OCI-LY1 (cell line): ENCODE measurements at regions not wholly inside any gene's neighbourhood (a gene's known extent, or its start where the extent isn't known, plus 50 kb on each side); places are given as distances from the start of the nearest gene placed in this dataset.

Source experiments
- H2AFZ ChIP-seq: fragments of 200-600 bp; sonication (generic), shearing (Covaris generic); 2 replicates; pipeline ENCODE4 v1.6.0; 2014; ENCODE audit warnings: antibody characterized with exemption, mild to moderate bottlenecking, low read length
- H3F3A ChIP-seq: fragments of 200-600 bp; sonication (generic), shearing (Covaris generic); 2 replicates; pipeline ENCODE4 v1.6.0; 2014; ENCODE audit warnings: mild to moderate bottlenecking, antibody characterized with exemption, low read length, moderate library complexity; ENCODE audit not compliant: insufficient read depth
- H3K27ac ChIP-seq: fragments of 200-600 bp; sonication (generic); 2 replicates; pipeline ENCODE4 v1.5.1; 2014; ENCODE audit warnings: low read length, mixed run types, mild to moderate bottlenecking, low read depth; ENCODE audit not compliant: poor library complexity, severe bottlenecking
- H3K27me3 ChIP-seq: fragments of 200-600 bp; sonication (generic); 2 replicates; pipeline ENCODE4 v1.6.0; 2014; ENCODE audit warnings: antibody characterized with exemption, mild to moderate bottlenecking, low read length, moderate library complexity; ENCODE audit not compliant: insufficient read depth
- H3K36me3 ChIP-seq: fragments of 200-600 bp; sonication (generic); 2 replicates; pipeline ENCODE4 v1.6.1; 2014; ENCODE audit warnings: mild to moderate bottlenecking, antibody characterized with exemption, low read length, moderate library complexity, mixed read lengths; ENCODE audit not compliant: insufficient read depth
- H3K4me1 ChIP-seq: fragments of 200-600 bp; sonication (generic); 2 replicates; pipeline ENCODE4 v1.5.1; 2014; ENCODE audit warnings: mild to moderate bottlenecking, low read length, moderate library complexity; ENCODE audit not compliant: insufficient read depth, severe bottlenecking
- H3K4me2 ChIP-seq: fragments of 200-600 bp; sonication (generic), shearing (Covaris generic); 2 replicates; pipeline ENCODE4 v1.6.1; 2014; ENCODE audit warnings: low read length
- H3K4me3 ChIP-seq: fragments of 200-600 bp; sonication (generic); 2 replicates; pipeline ENCODE4 v1.5.1; 2014; ENCODE audit warnings: low read length, low read depth, mild to moderate bottlenecking, mixed read lengths; ENCODE audit not compliant: poor library complexity, severe bottlenecking
- H3K79me2 ChIP-seq: fragments of 200-600 bp; shearing (Covaris generic); 2 replicates; pipeline ENCODE4 v1.6.1; 2016; ENCODE audit warnings: mixed run types, low read length, mixed read lengths; ENCODE audit not compliant: insufficient read depth
- H3K9ac ChIP-seq: fragments of 200-600 bp; sonication (generic), shearing (Covaris generic); 2 replicates; pipeline ENCODE4 v1.6.1; 2014; ENCODE audit warnings: mild to moderate bottlenecking, low read length, mixed read lengths
- H3K9me2 ChIP-seq: fragments of 200-600 bp; sonication (generic), shearing (Covaris generic); 2 replicates; pipeline ENCODE4 v1.6.1; 2014; ENCODE audit warnings: low read depth, mild to moderate bottlenecking, low read length, mixed read lengths
- H3K9me3 ChIP-seq: fragments of 200-600 bp; shearing (Covaris generic); 2 replicates; pipeline ENCODE4 v1.6.1; 2014; ENCODE audit warnings: low read length, mixed read lengths
- H4K20me1 ChIP-seq: fragments of 200-600 bp; sonication (generic), shearing (Covaris generic); 2 replicates; pipeline ENCODE4 v1.6.0; 2016; ENCODE audit warnings: mild to moderate bottlenecking, low read length; ENCODE audit not compliant: insufficient read depth
- EZH2 ChIP-seq: fragments of 200-600 bp; sonication (generic), shearing (Covaris generic); IDR thresholded peaks from 2 replicates; pipeline ENCODE4 v1.8.0; 2017; ENCODE audit warnings: borderline replicate concordance, mixed run types, mild to moderate bottlenecking, antibody characterized with exemption, low read length, moderate library complexity, mixed read lengths
- TF ChIP-seq, protein P1 (sequence below): fragments of 200-600 bp; sonication (generic), shearing (Covaris generic); IDR thresholded peaks from 2 replicates; pipeline ENCODE4 v1.5.1; 2017; ENCODE audit warnings: mild to moderate bottlenecking, antibody characterized with exemption, low read length, moderate library complexity, mixed read lengths

DNA sequence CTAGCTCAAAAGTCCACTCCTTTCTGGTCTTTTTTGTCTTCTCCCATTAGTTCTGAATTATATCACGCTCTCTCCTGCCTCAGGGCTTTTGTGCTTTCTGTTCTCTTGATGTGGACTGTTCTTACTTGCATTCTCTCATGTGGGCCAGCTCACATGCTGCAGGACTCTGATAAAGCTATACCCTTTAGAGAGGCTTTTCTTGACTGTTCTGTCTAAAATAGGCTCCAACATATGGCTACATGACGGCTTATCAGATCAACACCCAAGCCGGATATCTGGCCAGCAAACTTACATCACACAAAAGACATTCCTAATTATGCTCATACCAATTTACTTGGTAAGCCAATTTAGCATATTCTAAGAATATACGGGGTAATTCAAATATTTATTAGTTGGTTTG lies 1494.5 kb downstream of the TECRL start:
- H3K4me2 ChIP-seq = no peak overlapping the region
- no peaks in the 10 kb centered on the region for H3K79me2 ChIP-seq
- no peaks in the 10 kb centered on the region for H3K4me1 ChIP-seq
- no peak overlapping the region for H3K27ac ChIP-seq
- H3F3A ChIP-seq = no peaks in the 10 kb centered on the region
- no peaks in the 10 kb centered on the region for H3K36me3 ChIP-seq
- no peak overlapping the region for H3K9ac ChIP-seq
- no peaks in the 10 kb centered on the region for H4K20me1 ChIP-seq
- no peak overlapping the region for H3K4me3 ChIP-seq
- H3K9me2 ChIP-seq = no peaks in the 10 kb centered on the region
- H3K27me3 ChIP-seq = no peaks in the 10 kb centered on the region
- H3K9me3 ChIP-seq = no peaks in the 10 kb centered on the region
- TF ChIP-seq, protein P1, sequence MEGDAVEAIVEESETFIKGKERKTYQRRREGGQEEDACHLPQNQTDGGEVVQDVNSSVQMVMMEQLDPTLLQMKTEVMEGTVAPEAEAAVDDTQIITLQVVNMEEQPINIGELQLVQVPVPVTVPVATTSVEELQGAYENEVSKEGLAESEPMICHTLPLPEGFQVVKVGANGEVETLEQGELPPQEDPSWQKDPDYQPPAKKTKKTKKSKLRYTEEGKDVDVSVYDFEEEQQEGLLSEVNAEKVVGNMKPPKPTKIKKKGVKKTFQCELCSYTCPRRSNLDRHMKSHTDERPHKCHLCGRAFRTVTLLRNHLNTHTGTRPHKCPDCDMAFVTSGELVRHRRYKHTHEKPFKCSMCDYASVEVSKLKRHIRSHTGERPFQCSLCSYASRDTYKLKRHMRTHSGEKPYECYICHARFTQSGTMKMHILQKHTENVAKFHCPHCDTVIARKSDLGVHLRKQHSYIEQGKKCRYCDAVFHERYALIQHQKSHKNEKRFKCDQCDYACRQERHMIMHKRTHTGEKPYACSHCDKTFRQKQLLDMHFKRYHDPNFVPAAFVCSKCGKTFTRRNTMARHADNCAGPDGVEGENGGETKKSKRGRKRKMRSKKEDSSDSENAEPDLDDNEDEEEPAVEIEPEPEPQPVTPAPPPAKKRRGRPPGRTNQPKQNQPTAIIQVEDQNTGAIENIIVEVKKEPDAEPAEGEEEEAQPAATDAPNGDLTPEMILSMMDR = no peak
- no peak for TF ChIP-seq EZH2
- no peak overlapping the region for H2AFZ ChIP-seq

DNA sequence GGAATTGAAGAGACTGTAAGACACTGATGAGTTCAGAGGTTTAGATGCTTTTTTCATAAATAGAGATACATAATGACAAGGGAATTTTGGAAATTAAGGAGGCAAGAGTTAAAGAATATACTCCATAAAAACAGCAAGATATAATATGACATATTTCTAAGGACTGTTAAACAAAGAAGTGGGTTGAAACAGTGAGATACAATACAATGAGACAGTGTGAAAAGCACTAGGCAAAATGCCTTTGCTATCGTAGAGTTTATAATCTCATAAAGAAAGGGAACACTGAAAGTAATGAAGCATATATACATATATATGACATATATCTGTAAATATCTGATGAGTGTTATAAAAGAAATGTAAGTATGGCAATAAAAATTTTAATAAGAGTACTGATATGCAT lies 1496.2 kb downstream of the TECRL start:
- Histone ChIP-seq H3K9ac (no peak overlapping the region), H3K4me2 (no peak overlapping the region), H3K4me1 (no peaks in the 10 kb centered on the region), H3K4me3 (no peak overlapping the region), H3F3A (no peaks in the 10 kb centered on the region), H3K79me2 (no peaks in the 10 kb centered on the region), H4K20me1 (no peaks in the 10 kb centered on the region), H3K9me2 (no peaks in the 10 kb centered on the region), H3K36me3 (no peaks in the 10 kb centered on the region), H3K9me3 (no peaks in the 10 kb centered on the region), H3K27ac (no peak overlapping the region), H2AFZ (no peak overlapping the region), H3K27me3 (no peaks in the 10 kb centered on the region)
- TF ChIP-seq, protein P1 = no peak
- TF ChIP-seq EZH2 = no peak

DNA sequence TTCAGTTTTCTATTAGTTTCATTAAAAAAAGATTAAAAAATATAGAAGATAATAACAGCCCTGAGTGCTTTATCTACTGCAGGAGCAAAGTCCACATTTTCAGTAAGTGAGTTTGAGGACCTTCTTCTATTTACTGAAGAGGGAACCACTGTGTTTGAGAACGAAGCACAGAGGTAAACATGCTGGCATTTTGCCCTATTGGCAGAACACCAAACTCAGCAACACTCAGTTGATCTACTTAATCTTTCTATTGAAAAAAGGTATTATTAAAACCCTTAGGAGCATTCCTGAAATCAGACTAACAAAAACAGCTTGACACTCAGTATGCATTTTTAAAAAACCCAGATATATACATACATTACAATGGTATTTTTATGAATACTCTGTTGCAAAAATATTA lies 1496.7 kb downstream of the TECRL start:
- Histone ChIP-seq H3K4me2 (no peak overlapping the region), H3K9me3 (no peaks in the 10 kb centered on the region), H3K4me3 (no peak overlapping the region), H3K27me3 (no peaks in the 10 kb centered on the region), H3K36me3 (no peaks in the 10 kb centered on the region), H3F3A (no peaks in the 10 kb centered on the region), H3K4me1 (no peaks in the 10 kb centered on the region), H3K27ac (no peak overlapping the region), H3K9me2 (no peaks in the 10 kb centered on the region), H2AFZ (no peak overlapping the region), H3K9ac (no peak overlapping the region), H3K79me2 (no peaks in the 10 kb centered on the region), H4K20me1 (no peaks in the 10 kb centered on the region)
- TF ChIP-seq, protein P1 = no peak
- no peak for TF ChIP-seq EZH2
